Coronary artery (tissue), 2 donors: ENCODE measurements at regions not wholly inside any gene's neighbourhood (a gene's known extent, or its start where the extent isn't known, plus 50 kb on each side); places are given as distances from the start of the nearest gene placed in this dataset.

Experiments used
- DNase-seq: peaks from one replicate; pipeline ENCODE4 v3.0.0-alpha.2; 2017; ENCODE audit warnings: low spot score
- H3K27ac ChIP-seq, 2 donors: fragments of 200-600 bp; sonication (generic); one replicate each; pipeline ENCODE4 v1.5.1; 2016 to 2019
- H3K4me3 ChIP-seq: fragments of 200-600 bp; sonication (generic); 2 replicates; pipeline ENCODE4 v1.5.1; 2016; ENCODE audit warnings: mild to moderate bottlenecking, moderate library complexity
- TF ChIP-seq, protein P1 (sequence below): fragments of 200-600 bp; sonication (generic); IDR thresholded peaks from one replicate; pipeline ENCODE4 v1.5.1; 2019; ENCODE audit warnings: antibody characterized with exemption

DNA sequence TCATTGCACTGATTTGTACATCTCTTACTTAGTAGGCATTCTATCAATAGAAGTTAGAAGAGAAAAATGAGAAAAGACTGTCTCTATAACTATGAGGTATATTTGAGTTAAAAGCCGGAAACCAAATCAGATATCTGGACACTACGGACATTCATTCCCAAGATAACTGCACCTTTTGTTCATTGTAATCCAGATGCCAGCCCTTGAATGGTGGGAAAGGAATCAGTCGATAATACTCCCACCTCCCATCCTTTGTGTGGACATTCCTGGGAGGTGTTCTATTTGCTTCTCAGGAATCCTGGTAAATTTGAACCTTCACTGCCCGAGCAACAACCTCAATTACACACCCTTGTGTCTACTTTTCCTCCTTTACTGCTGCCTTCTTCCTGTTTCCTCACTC, 225.2 kb downstream of the CHD9NB start:
- H3K27ac ChIP-seq: no peak overlapping the region
- H3K4me3 ChIP-seq: no peak overlapping the region
- no peak for DNase-seq
- TF ChIP-seq, protein P1, sequence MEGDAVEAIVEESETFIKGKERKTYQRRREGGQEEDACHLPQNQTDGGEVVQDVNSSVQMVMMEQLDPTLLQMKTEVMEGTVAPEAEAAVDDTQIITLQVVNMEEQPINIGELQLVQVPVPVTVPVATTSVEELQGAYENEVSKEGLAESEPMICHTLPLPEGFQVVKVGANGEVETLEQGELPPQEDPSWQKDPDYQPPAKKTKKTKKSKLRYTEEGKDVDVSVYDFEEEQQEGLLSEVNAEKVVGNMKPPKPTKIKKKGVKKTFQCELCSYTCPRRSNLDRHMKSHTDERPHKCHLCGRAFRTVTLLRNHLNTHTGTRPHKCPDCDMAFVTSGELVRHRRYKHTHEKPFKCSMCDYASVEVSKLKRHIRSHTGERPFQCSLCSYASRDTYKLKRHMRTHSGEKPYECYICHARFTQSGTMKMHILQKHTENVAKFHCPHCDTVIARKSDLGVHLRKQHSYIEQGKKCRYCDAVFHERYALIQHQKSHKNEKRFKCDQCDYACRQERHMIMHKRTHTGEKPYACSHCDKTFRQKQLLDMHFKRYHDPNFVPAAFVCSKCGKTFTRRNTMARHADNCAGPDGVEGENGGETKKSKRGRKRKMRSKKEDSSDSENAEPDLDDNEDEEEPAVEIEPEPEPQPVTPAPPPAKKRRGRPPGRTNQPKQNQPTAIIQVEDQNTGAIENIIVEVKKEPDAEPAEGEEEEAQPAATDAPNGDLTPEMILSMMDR: no peak

DNA sequence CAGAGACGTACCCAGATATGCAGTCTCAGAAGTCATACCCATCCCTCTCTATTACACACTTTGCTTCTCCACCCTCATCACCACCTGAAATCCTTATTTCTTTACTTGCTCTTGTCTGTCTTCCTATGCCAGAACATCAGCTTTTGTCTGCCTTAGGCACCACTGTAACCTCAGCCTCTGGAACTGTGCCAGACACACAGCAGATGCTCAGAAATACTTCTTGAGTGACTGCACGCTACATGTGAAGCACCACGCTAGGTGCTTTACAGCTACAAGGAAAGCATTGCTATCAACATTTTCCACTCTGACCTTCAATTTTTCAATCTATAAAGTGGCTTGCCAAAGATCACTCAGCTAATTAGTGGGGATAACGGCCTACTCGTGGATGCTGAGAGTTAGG, 226.8 kb downstream of the CHD9NB start:
- H3K4me3 ChIP-seq: no peak overlapping the region
- TF ChIP-seq, protein P1: no peak
- no peak for DNase-seq

DNA sequence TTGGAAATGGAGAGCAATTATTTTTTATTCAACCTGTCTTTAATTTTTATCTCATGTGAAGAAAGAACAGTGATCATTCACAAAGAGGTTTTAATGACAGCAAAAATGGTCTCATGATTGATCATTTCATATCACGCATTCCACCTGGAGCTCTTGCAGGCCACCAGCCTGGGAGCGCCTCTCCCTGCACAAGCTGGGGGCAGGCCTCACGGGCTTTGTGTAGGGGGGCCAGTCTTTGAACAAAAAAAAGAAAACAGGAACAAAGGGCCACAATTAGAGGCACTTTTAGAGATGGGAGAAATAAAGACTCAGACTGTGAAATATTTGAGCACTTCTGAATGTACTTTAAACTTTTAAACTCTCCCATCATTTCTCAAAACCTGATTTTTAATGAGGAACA, 232.9 kb downstream of the CHD9NB start:
- no peak for DNase-seq
- no peak overlapping the region for H3K27ac ChIP-seq
- H3K4me3 ChIP-seq: no peak overlapping the region
- TF ChIP-seq, protein P1: no peak

More for the DNA sequence above, 226.8 kb downstream of the CHD9NB start:
- H3K27ac ChIP-seq: no peak overlapping the region

DNA sequence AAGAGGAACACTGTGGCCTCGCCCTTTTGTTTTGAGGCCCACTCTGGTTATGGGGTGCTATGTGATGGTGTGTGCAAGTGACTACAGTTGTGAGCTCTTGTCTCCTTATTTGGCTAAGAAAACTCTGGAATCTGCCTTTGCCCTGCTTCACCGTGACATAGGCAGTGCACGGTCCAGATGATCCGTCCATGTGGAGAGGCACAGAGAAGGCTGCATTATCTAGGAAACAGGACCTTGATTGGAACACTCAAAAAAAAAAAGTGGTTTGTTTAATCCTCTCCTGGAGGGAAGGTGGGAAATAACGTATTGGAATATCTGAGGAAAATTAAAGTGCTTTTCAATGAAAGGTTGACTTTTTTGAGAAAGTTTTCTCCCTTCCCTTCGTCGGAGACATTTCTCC, 233.3 kb downstream of the CHD9NB start:
- TF ChIP-seq, protein P1: no peak
- Histone ChIP-seq H3K4me3 (no peak overlapping the region), H3K27ac (no peak overlapping the region)
- DNase-seq: no peak

DNA sequence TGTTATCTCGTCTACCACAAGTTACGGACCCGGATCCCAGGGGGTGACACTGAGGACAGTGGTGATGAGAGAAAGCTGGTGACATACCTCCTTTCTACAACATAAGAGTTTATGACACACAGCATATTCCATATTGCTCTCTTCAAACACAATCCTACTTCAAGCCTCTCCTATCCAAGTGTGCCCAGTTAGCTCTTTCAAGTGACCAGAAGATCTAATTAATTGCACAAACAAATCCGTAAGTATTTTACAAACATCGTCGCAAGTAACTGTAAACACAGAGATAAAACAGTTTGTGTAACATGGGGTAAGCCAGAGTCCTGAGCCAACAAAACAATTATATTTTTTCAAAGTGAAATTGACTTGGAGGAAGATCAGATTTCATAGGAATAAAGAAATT, 235.0 kb downstream of the CHD9NB start:
- DNase-seq: no peak
- TF ChIP-seq, protein P1: no peak
- Histone ChIP-seq H3K27ac (no peak overlapping the region), H3K4me3 (no peak overlapping the region)

DNA sequence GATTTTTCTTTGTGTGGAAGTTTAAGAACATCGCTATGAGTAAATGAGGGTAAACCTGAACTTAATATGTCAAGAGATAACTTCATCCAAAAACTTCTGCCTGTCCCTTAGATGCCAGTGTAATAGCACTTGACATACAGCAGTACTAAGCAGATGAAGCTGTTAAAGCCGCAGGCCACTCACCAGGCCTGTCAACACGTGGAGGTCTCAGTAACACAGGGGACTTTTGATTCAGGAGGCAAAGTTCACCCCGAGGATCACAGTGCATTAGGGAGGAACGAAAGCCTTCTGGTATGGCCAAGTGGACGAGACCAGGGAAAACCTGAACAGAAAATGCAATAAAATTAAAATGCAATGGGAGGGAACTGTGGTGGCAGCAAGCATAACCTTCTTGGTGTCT, 235.7 kb downstream of the CHD9NB start:
- Histone ChIP-seq H3K27ac (no peak overlapping the region), H3K4me3 (no peak overlapping the region)
- TF ChIP-seq, protein P1: no peak
- DNase-seq: no peak

DNA sequence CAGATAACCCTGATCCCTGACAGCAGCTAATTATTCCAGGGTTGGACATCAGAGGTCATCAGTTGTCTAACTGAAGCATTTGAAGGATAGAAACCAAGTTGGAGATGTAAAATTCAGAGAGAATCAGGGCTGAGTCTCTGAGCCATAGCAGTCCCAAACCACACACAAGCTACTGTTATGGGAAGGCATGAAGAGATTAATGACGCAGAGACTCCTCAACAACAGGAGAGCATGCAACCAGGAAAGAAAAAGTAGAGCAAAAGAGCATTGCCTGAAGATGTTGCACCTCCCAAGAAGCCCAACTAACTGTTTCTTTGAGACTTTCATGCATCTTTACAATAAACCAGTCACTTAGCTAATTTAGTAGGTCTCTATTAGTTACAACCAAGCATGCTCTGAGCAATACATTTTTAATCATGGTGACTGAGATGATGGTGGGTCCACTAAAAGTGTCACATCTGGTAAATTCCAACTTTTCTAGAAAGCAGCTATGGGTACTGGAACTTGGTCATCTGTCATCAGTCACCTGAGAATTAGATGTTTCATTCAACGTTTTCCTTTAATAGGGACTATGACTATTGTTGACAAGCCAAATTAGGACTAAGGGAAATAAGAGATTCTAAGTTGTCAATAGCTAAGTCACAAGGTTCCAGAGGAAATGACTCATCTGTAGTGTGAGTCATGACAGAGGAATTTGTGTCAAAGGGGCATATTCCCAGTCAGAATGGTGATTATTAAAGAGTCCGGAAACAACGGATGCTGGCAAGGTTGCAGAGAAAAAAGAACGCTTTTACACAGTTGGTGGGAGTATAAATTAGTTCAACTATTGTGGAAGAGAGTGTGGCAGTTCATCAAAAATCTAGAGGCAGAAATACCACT, 239.8 kb downstream of the CHD9NB start:
- TF ChIP-seq, protein P1: no peak
- no peak overlapping the region for H3K4me3 ChIP-seq
- no peak overlapping the region for H3K27ac ChIP-seq
- no peak for DNase-seq
